NCI-H2029 treated with DMSO at 0.1 percent for 48 hours (cell line): ENCODE measurements at regions not wholly inside any gene's neighbourhood (a gene's known extent, or its start where the extent isn't known, plus 50 kb on each side); places are given as distances from the start of the nearest gene placed in this dataset.
"Not testable (repeated sequence)": the region's sequence is repeated elsewhere in the genome, so short reads cannot be mapped to it uniquely, and the experiment has no call there.

Source experiments
- DNase-seq: peaks from one replicate; lab custom pipeline; 2025; lab: John Stamatoyannopoulos, UW

GRCh38 chr19:23984911-23985310 lies 70.2 kb downstream of the ZNF726 start:
- DNase-seq = not testable (repeated sequence)

- no peak for DNase-seq
Observed at GRCh38 chr19:23986623-23987022, 71.9 kb downstream of the ZNF726 start.

DNA sequence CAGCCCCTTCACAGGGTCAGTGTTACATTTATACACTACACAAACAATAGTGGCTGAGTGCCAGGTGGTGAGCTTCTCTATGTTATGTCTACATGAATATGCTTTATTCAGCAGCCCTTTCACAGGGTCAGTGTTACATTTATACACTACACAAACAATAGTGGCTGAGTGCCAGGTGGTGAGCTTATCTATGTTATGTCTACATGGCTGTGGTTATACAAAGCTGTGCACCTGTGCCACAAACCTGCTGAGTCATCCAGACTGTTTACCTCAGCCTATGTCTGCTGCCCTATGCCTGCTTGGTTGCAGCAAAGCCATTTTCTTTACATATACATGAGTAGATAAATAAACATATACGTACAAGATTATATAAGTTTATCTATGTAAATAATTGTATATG lies 76.5 kb downstream of the ZNF726 start:
- DNase-seq = peak; percentile 97

GRCh38 chr19:23992348-23992747 lies 77.7 kb downstream of the ZNF726 start:
- no peak for DNase-seq

GRCh38 chr19:23993440-23993839 lies 78.8 kb downstream of the ZNF726 start:
- no peak for DNase-seq

DNA sequence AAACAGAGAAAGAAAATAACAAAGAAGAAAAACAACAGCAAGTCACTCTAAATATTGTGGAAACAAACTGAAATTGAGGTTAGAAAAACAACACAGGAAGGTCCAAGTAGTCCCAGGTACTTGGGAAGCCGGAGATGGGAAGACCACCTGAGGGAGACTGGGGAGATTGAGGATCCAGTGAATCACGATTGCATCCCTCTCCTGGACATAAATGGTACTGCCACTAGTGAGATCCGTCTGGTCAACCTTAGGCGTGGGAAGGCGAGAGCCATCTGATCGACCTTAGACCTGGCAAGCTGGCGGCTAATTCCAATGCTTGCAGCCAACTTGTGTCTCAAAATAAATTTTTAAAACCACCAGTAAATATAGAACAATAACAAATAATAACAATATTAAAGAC lies 81.9 kb downstream of the ZNF726 start:
- no peak for DNase-seq

- no peak for DNase-seq
Observed at GRCh38 chr19:23998568-23998967, 83.9 kb downstream of the ZNF726 start.

- no peak for DNase-seq
Observed at GRCh38 chr19:23999821-24000610, 85.3 kb downstream of the ZNF726 start.

DNA sequence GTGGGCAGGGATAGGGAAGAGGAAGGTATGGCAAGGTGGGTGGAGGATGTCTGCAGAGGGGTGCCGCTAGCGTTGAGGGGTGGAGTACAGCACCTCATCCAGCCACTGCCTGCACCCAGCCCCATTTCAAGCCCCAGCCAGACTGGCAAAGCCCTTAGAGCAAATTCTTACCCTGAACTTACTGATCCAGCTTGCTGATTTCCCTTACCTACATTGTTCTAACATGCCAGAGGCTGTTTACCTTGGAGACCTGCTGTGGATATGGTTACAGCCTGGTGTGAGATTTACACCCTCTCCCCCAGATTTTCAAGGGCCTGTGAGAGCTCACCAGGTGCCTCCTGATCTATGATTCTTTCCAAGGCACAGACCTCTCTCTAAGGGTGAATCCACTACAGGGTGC lies 86.0 kb downstream of the ZNF726 start:
- no peak for DNase-seq

DNA sequence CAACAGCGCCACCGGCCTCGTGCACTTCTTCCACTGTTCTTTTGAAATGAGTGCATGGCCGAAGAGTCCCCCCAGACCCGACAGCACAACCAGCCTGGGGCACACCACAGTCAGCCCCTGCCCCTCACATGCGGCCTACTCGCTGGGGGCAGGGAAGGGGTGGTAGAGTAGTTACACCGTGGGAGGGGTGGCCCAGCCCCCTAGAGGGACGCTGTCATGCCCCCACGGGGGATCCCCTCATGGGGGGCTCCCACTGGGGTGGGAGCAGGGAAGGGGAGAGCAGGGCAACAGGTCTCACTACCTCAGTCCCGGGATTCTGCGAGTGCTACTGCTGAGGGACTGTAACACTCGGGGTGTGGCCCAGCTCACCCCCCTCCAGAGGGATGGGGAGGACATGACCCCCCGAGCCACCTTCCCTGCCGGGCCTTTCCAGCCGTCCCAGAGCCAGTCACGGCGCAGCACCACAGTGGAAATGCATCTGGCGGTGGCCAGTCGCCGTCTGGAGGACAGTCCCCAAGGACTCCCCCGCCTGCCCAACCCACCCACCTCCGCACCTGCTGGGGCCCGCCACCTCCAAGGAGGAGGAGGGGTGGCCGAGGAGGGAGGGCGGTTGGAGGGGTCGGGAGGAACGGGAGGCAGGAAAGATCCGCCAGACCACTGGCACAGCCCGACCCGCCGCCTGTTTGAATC lies 84.6 kb upstream of the ZNF254 start:
- no peak for DNase-seq

DNA sequence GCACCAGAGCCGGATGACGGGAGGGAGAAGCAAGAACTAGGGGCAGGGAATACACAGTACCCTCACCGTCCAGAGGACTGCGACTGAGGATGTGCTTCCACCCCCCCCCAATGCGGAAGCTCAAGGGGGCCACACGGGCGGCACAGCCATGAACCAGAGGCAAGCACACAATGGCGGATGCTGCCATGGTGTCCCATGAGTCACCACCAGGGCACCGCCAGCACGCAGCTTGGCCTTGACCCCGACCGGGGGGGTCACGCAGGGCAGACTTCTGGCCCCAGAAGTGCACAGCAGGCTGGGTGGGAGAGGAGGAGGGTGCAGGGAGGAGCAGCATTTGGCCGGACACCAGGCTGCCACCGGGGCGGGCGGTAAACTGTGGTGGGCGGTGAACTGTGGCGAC lies 83.5 kb upstream of the ZNF254 start:
- DNase-seq = no peak

GRCh38 chr19:24004166-24004565 lies 82.8 kb upstream of the ZNF254 start:
- no peak for DNase-seq

GRCh38 chr19:24029941-24030636 lies 56.9 kb upstream of the ZNF254 start:
- DNase-seq = no peak

DNA sequence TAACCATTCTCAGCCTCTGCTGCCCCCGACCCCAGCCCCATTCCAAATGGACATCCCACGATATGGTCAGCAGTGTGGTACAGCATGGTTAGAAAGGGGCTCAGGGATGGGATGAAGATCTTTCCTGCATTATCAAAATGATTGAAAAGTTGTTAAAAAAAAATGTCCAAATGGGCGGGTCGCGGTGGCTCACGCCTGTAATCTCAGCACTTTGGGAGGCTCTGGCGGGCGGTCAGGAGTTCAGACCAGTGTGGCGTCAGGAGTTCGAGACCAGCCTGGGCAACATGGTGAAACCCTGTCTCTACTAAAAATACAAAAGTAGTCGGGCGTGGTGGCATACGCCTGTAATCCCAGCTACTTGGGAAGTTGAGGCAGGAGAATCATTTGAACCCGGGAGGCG lies 54.3 kb upstream of the ZNF254 start:
- no peak for DNase-seq

- peak; percentile 94 for DNase-seq
Observed at GRCh38 chr19:24033301-24033962, 53.6 kb upstream of the ZNF254 start.

GRCh38 chr19:24033963-24034342 lies 53.0 kb upstream of the ZNF254 start:
- no peak for DNase-seq

DNA sequence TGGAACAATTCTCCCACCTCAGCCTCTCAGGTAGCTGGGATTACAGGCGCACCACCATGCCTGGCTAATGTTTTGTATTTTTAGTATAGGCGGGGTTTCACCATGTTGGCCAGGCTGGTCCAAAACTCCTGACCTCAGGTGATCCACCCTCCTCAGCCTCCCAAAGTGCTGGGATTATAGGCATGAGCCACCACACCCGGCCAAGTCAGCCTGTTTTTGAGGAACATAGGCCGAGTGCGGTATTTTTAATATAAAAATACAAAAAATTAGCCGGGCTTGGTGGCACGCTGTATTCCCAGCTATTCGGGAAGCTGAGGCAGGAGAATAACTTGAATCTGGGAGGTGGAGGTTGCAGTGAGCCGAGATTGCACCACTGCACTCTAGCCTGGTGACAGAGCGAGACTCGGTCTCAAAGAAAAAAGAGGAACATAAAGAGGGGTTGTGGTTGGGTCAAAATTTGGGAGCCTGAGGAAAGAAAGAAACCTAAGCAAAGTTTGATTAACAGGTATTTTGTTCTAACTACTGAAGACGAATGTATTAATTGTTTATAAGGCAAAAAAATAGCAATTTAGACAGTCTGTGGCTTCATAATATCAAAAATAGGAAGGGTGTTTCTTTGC lies 51.6 kb upstream of the ZNF254 start:
- DNase-seq = not testable (repeated sequence)
